Esophagus squamous epithelium (tissue), 5 donors: ENCODE measurements at regions not wholly inside any gene's neighbourhood (a gene's known extent, or its start where the extent isn't known, plus 50 kb on each side); places are given as distances from the start of the nearest gene placed in this dataset.
A peak's percentile ranks its signal among the peaks of the same experiment; 100 is the strongest.

Experiments used
- DNase-seq: peaks from one replicate; lab custom pipeline; 2025; lab: John Stamatoyannopoulos, UW
- H3K27ac ChIP-seq, 4 donors: fragments of 200-600 bp; sonication (generic); one replicate each; pipeline ENCODE4 v1.5.1; 2016 to 2019; ENCODE audit warnings: mild to moderate bottlenecking in 1 of 4
- H3K27me3 ChIP-seq, 4 donors: fragments of 200-600 bp; sonication (generic); 1 replicate in 3 of 4; 2 replicates in 1 of 4; pipeline versions ENCODE4 v1.5.1 to v1.6.0; 2017 to 2021; ENCODE audit warnings: antibody characterized with exemption in 1 of 4
- H3K36me3 ChIP-seq, 3 donors: fragments of 200-600 bp; sonication (generic); one replicate each; pipeline ENCODE4 v1.5.1; 2016 to 2019
- H3K4me1 ChIP-seq, 3 donors: fragments of 200-600 bp; sonication (generic); one replicate each; pipeline ENCODE4 v1.5.1; 2017 to 2019
- H3K4me3 ChIP-seq, 4 donors: fragments of 200-600 bp; sonication (generic); 1 replicate in 3 of 4; 2 replicates in 1 of 4; pipeline ENCODE4 v1.5.1; 2016 to 2019; ENCODE audit warnings: mild to moderate bottlenecking in 2 of 4, moderate library complexity in 1 of 4
- H3K9me3 ChIP-seq, 3 donors: fragments of 200-600 bp; sonication (generic); one replicate each; pipeline ENCODE4 v1.5.1; 2016 to 2019
- POLR2A ChIP-seq, 4 donors: fragments of 450-650 bp; IDR thresholded peaks; one replicate each; pipeline ENCODE4 v1.6.1; 2017; ENCODE audit warnings: antibody characterized with exemption in 4 of 4, mild to moderate bottlenecking in 4 of 4, moderate library complexity in 3 of 4
- WGBS, 2 donors: methylation state at CpG; one replicate each; pipeline ENCODE4 v1.1.5; 2018; 5-methylcytosine and 5-hydroxymethylcytosine counted together
- intact Hi-C: fragments of 100-400 bp; cut with DNase I; formaldehyde crosslinking; loops from one replicate; pipeline ENCODE4 v1.15.0; 2022
- TF ChIP-seq, protein P1 (sequence below), 6 experiments: fragments of 450-650 bp in 4 of 6; fragments of 200-600 bp in 2 of 6; sonication (generic) in 2 of 6; IDR thresholded peaks; one replicate each; pipeline ENCODE4 v1.5.1; 2016 to 2019; ENCODE audit warnings: antibody characterized with exemption in 6 of 6, mild to moderate bottlenecking in 4 of 6, moderate library complexity in 4 of 6
- donor health status: DM: yes; HTN: yes; CAD: no.

DNA sequence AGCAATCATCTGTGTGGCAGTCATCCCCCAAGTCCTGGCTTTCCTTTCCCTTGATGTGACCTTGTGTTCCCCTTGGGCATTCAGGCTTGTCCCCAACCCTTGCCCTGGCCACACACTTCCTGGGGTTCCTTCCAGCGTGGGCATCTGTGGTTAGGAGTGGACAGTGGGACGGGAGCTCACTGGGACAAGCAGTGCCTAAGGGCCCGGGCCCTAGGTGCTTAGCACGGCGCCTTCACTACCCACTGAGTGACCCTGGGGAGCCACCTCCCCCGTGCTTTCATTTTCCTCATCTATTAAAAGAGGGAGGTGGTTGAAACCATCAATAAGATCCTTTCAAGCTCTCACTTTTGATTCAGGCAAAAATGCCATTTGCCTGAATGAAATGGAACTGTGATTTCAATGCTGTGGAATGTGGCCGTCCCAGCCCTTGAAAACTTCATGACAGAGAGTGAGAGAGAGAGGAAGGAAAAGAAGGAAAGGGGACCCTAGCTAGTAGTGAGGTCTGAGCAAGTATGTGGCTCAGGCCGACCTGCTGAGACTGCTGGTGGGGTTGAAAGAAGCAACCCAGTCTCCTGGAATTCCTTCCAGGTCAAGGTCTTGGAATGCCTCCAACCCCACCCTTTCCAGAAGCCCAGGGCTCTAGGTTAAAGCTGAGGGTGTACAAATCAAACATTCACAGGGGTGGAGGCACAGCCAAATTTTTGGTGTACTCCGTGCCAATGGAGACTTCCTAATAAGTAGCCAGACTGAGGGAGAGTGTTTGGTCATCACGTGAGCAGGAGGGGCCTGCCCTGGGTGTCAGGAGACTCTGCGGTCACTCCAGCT lies 302.9 kb downstream of the TLE3 start:
- H3K4me1 ChIP-seq, result peaks cover 0 to 18% (median 15%) of the 10 kb centered on the region in 3 donors
- peaks cover 0 to 11% (median 7%) of the 10 kb centered on the region in 3 donors for H3K9me3 ChIP-seq
- no peaks in the 10 kb centered on the region for H3K27me3 ChIP-seq
- H3K27ac ChIP-seq, result peak overlapping the region in 3 of 4 donors; percentile 59 to 64 (median 59)
- intact Hi-C loops, result no loop called here
- no peaks in the 10 kb centered on the region for H3K36me3 ChIP-seq
- WGBS, 2 donors, result 42 to 50% methylated on average over 9 to 11 of the region's 11 CpGs
- DNase-seq, result no peak
- no peak overlapping the region for H3K4me3 ChIP-seq
- TF ChIP-seq, protein P1, sequence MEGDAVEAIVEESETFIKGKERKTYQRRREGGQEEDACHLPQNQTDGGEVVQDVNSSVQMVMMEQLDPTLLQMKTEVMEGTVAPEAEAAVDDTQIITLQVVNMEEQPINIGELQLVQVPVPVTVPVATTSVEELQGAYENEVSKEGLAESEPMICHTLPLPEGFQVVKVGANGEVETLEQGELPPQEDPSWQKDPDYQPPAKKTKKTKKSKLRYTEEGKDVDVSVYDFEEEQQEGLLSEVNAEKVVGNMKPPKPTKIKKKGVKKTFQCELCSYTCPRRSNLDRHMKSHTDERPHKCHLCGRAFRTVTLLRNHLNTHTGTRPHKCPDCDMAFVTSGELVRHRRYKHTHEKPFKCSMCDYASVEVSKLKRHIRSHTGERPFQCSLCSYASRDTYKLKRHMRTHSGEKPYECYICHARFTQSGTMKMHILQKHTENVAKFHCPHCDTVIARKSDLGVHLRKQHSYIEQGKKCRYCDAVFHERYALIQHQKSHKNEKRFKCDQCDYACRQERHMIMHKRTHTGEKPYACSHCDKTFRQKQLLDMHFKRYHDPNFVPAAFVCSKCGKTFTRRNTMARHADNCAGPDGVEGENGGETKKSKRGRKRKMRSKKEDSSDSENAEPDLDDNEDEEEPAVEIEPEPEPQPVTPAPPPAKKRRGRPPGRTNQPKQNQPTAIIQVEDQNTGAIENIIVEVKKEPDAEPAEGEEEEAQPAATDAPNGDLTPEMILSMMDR (IDR thresholded peaks at IDR 0.05), result no peak
- TF ChIP-seq POLR2A (IDR thresholded peaks at IDR 0.05), result no peak

GRCh38 chr15:69795601-69796000 lies 302.1 kb downstream of the TLE3 start:
- no peaks in the 10 kb centered on the region for H3K27me3 ChIP-seq
- 79 to 80% methylated on average over 3 of the region's 6 CpGs for WGBS, 2 donors
- H3K36me3 ChIP-seq, result no peaks in the 10 kb centered on the region
- DNase-seq, result no peak
- no peak overlapping the region for H3K4me3 ChIP-seq
- H3K4me1 ChIP-seq, result peaks cover 0 to 18% (median 15%) of the 10 kb centered on the region in 3 donors
- peak overlapping the region in 3 of 4 donors; percentile 49 to 64 (median 59) for H3K27ac ChIP-seq
- peaks cover 0 to 11% (median 7%) of the 10 kb centered on the region in 3 donors for H3K9me3 ChIP-seq
- intact Hi-C loops, result no loop called here
- TF ChIP-seq POLR2A (IDR thresholded peaks at IDR 0.05), result no peak

- 52 to 72% methylated on average over 6 of the region's 6 CpGs for WGBS, 2 donors
- Histone ChIP-seq H3K27me3 (peaks cover 0 to 13% (median 0%) of the 10 kb centered on the region in 4 donors), H3K27ac (no peak overlapping the region), H3K4me1 (peaks cover 0 to 18% (median 15%) of the 10 kb centered on the region in 3 donors), H3K9me3 (no peaks in the 10 kb centered on the region), H3K4me3 (no peak overlapping the region), H3K36me3 (no peaks in the 10 kb centered on the region)
- no peak for DNase-seq
- intact Hi-C loops, result no loop called here
- TF ChIP-seq, protein P1 (IDR thresholded peaks at IDR 0.05), result no peak
Observed at GRCh38 chr15:69797051-69797595, 300.6 kb downstream of the TLE3 start.

- DNase-seq, result no peak
- Histone ChIP-seq H3K27ac (no peak overlapping the region), H3K27me3 (peaks cover 0 to 16% (median 0%) of the 10 kb centered on the region in 4 donors), H3K36me3 (no peaks in the 10 kb centered on the region), H3K9me3 (no peaks in the 10 kb centered on the region), H3K4me1 (peaks cover 0 to 18% (median 15%) of the 10 kb centered on the region in 3 donors), H3K4me3 (no peak overlapping the region)
- 92 to 94% methylated on average over 3 of the region's 3 CpGs for WGBS, 2 donors
- intact Hi-C loops, result no loop called here
- no peak for TF ChIP-seq POLR2A (IDR thresholded peaks at IDR 0.05)
- TF ChIP-seq, protein P1 (IDR thresholded peaks at IDR 0.05), result no peak
Observed at GRCh38 chr15:69797615-69798014, 300.1 kb downstream of the TLE3 start.

DNA sequence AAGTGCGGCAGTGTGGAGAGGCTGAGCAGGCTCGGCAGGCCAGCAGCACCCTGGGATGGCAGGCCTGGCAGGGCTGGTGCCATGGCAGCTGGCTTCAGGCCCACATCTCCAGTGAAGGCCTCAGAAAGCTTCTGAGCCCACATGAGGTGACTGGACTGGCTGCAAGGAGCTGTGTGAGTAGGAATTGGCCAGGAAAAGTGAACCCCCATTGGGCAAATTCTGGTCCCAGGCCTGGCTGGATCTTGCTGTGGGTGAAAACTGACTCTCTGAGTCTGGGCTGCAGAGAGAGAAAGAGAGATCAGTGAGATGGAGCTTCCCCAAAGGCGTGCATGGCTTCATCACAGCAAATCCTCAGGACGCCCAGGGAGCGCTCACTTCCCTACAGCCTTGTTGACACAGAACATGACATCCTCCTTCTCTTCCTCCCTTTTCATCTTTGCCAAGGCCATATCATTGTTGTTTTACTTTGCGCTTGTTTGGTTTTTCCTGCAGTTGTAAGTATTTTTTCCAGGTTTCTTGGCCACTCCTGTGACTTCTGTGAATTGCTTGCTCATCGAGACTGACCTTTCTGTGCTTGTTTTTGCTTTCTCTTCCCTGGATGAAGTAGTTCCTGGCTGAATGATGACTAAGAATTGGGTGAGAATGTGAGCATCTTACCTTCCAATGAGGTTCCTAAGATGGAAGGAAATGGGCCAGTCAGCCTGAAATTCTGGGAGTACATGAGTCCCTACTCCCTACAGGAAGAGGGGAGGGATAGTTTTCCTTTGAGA lies 299.1 kb downstream of the TLE3 start:
- DNase-seq, result no peak
- WGBS, 2 donors, result 84 to 85% methylated on average over 5 of the region's 7 CpGs

More for the DNA sequence above, 299.1 kb downstream of the TLE3 start:
- H3K4me3 ChIP-seq, result no peak overlapping the region
- H3K9me3 ChIP-seq, result no peaks in the 10 kb centered on the region
- H3K27me3 ChIP-seq, result peaks cover 0 to 26% (median 0%) of the 10 kb centered on the region in 4 donors
- H3K4me1 ChIP-seq, result peaks cover 0 to 18% (median 15%) of the 10 kb centered on the region in 3 donors
- intact Hi-C loops, result no loop called here
- no peak overlapping the region for H3K27ac ChIP-seq
- TF ChIP-seq POLR2A (IDR thresholded peaks at IDR 0.05), result no peak
- TF ChIP-seq, protein P1 (IDR thresholded peaks at IDR 0.05), result no peak
- H3K36me3 ChIP-seq, result no peaks in the 10 kb centered on the region
